ENCODE measurements at regions not wholly inside any gene's neighbourhood (a gene's known extent, or its start where the extent isn't known, plus 50 kb on each side); places are given as distances from the start of the nearest gene placed in this dataset.

- Histone ChIP-seq H3K79me2 (no peaks in the 10 kb centered on the region), H3K4me3 (no peak overlapping the region), H3K4me2 (no peak overlapping the region), H4K20me1 (ENCODE audit: insufficient read depth, poor library complexity, severe bottlenecking) (no peaks in the 10 kb centered on the region), H3K9me3 (ENCODE audit: low read depth) (no peaks in the 10 kb centered on the region), H3K36me3 (replicated peaks; ENCODE audit: insufficient read depth, low read depth) (no peaks in the 10 kb centered on the region), H2AFZ (no peak overlapping the region), H3K27me3 (no peaks in the 10 kb centered on the region), H3K9me2 (replicated peaks; ENCODE audit: insufficient read depth) (no peaks in the 10 kb centered on the region), H3K4me1 (ENCODE audit: insufficient read depth) (no peaks in the 10 kb centered on the region), H3K27ac (no peak overlapping the region)
- TF ChIP-seq EZH2 (IDR thresholded peaks at IDR 0.05; ENCODE audit: borderline replicate concordance), result no peak
- no peak for TF ChIP-seq EZH2phosphoT487 (IDR thresholded peaks at IDR 0.05; ENCODE audit: low read depth, severe bottlenecking, unreplicated experiment)
- TF ChIP-seq, protein P1, sequence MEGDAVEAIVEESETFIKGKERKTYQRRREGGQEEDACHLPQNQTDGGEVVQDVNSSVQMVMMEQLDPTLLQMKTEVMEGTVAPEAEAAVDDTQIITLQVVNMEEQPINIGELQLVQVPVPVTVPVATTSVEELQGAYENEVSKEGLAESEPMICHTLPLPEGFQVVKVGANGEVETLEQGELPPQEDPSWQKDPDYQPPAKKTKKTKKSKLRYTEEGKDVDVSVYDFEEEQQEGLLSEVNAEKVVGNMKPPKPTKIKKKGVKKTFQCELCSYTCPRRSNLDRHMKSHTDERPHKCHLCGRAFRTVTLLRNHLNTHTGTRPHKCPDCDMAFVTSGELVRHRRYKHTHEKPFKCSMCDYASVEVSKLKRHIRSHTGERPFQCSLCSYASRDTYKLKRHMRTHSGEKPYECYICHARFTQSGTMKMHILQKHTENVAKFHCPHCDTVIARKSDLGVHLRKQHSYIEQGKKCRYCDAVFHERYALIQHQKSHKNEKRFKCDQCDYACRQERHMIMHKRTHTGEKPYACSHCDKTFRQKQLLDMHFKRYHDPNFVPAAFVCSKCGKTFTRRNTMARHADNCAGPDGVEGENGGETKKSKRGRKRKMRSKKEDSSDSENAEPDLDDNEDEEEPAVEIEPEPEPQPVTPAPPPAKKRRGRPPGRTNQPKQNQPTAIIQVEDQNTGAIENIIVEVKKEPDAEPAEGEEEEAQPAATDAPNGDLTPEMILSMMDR (IDR thresholded peaks at IDR 0.05; ENCODE audit: poor library complexity), result no peak
- WGBS (ENCODE audit: low lambda C conversion rate, missing lambda C conversion rate), result 95% methylated on average over 2 of the region's 2 CpGs
- DNase-seq (ENCODE audit: low spot score), result no peak
Measured at GRCh38 chr17:70296456-70296855, 127.1 kb downstream of the KCNJ2 start.

DNA sequence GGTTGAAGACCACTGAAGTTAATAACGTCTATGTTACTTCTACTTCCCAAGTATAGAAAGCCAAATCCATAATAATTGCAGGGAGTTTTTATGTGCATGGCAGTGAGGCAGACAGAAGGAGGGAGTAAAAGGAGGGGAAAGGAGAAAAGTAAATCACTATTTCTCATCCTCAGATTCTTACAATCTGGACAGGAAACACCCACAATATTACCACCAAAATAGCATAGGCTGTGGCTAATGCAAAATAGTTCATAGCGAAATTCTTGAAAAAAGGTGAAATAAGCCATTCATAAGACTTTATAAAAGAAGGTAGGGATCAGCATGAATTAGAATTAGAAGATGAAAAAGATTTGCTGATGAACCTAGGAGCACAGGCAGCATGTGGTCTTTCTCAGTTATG lies 128.1 kb downstream of the KCNJ2 start:
- Histone ChIP-seq H3K27ac (no peak overlapping the region), H3K79me2 (no peaks in the 10 kb centered on the region), H3K27me3 (no peaks in the 10 kb centered on the region), H3K4me3 (no peak overlapping the region), H2AFZ (no peak overlapping the region), H3K4me2 (no peak overlapping the region), H3K9me2 (replicated peaks; ENCODE audit: insufficient read depth) (no peaks in the 10 kb centered on the region), H3K4me1 (ENCODE audit: insufficient read depth) (no peaks in the 10 kb centered on the region), H3K36me3 (replicated peaks; ENCODE audit: insufficient read depth, low read depth) (no peaks in the 10 kb centered on the region), H3K9me3 (ENCODE audit: low read depth) (no peaks in the 10 kb centered on the region), H4K20me1 (ENCODE audit: insufficient read depth, poor library complexity, severe bottlenecking) (no peaks in the 10 kb centered on the region)
- no peak for DNase-seq (ENCODE audit: low spot score)
- TF ChIP-seq EZH2 (IDR thresholded peaks at IDR 0.05; ENCODE audit: borderline replicate concordance) (no peak), EZH2phosphoT487 (IDR thresholded peaks at IDR 0.05; ENCODE audit: low read depth, severe bottlenecking, unreplicated experiment) (no peak)
- TF ChIP-seq, protein P1 (IDR thresholded peaks at IDR 0.05; ENCODE audit: poor library complexity), result no peak
- 98% methylated on average over 2 of the region's 2 CpGs for WGBS (ENCODE audit: low lambda C conversion rate, missing lambda C conversion rate)

DNA sequence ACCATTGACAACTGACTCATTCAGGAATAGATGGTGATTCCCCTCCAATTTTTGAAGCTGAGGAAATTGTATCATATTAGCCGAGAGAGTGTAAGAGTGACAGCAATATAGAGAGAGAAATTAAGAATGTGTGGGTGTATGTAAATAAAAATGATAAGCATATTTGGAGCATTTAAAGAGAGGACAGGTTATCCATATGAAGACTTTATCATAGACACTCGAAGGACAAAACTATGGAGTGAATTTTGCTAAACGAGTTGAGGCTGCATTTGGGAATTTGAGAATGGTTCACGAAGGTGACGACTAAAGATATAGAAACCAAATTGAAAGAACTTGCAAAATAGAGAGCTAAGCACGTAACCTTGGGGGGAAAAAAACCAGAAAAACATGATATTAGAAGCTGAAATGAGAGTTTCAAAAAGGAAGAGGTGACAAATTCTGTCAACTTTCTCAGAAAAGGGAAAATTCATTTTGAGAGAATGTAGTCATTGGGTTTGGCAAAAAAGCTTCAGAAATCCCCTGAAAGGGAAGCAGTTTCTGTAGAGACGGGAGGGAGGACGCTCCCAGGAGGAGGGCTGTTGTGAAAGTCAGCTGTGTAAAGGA lies 129.7 kb downstream of the KCNJ2 start:
- H2AFZ ChIP-seq, result no peak overlapping the region
- no peak overlapping the region for H3K4me2 ChIP-seq
- WGBS (ENCODE audit: low lambda C conversion rate, missing lambda C conversion rate), result 81% methylated on average over 8 of the region's 8 CpGs

More for the DNA sequence above, 129.7 kb downstream of the KCNJ2 start:
- H3K36me3 ChIP-seq (replicated peaks; ENCODE audit: insufficient read depth, low read depth), result no peaks in the 10 kb centered on the region
- no peaks in the 10 kb centered on the region for H3K27me3 ChIP-seq
- H3K27ac ChIP-seq, result no peak overlapping the region
- no peak overlapping the region for H3K4me3 ChIP-seq
- TF ChIP-seq EZH2phosphoT487 (IDR thresholded peaks at IDR 0.05; ENCODE audit: low read depth, severe bottlenecking, unreplicated experiment), result no peak
- TF ChIP-seq, protein P1 (IDR thresholded peaks at IDR 0.05; ENCODE audit: poor library complexity), result no peak
- TF ChIP-seq EZH2 (IDR thresholded peaks at IDR 0.05; ENCODE audit: borderline replicate concordance), result no peak
- H4K20me1 ChIP-seq (ENCODE audit: insufficient read depth, poor library complexity, severe bottlenecking), result no peaks in the 10 kb centered on the region
- H3K9me3 ChIP-seq (ENCODE audit: low read depth), result no peaks in the 10 kb centered on the region
- H3K9me2 ChIP-seq (replicated peaks; ENCODE audit: insufficient read depth), result no peaks in the 10 kb centered on the region
- no peak for DNase-seq (ENCODE audit: low spot score)
- no peaks in the 10 kb centered on the region for H3K79me2 ChIP-seq
- H3K4me1 ChIP-seq (ENCODE audit: insufficient read depth), result no peaks in the 10 kb centered on the region

Data from hepatocyte (in vitro differentiated cells).